Right cardiac atrium (tissue), 5 donors: ENCODE measurements at regions not wholly inside any gene's neighbourhood (a gene's known extent, or its start where the extent isn't known, plus 50 kb on each side); places are given as distances from the start of the nearest gene placed in this dataset.

Experiments
- ATAC-seq, 2 donors: fragments of 200-7000 bp; cut with Tn5 transposase; one replicate each; pipeline versions ENCODE4 v1.8.0 to v1.9.1; 2020; ENCODE audit warnings: moderate library complexity in 2 of 2, mild to moderate bottlenecking in 1 of 2
- DNase-seq, 3 donors: peaks; one replicate each; pipeline ENCODE4 v3.0.0-alpha.2; 2020
- H3K27ac ChIP-seq: one replicate; pipeline ENCODE4 v1.5.1; 2013; ENCODE audit warnings: mild to moderate bottlenecking, low read length, control low read depth, moderate library complexity
- H3K27me3 ChIP-seq: one replicate; pipeline ENCODE4 v1.6.1; 2013; ENCODE audit not compliant: control insufficient read depth, insufficient read depth
- H3K4me1 ChIP-seq: one replicate; pipeline ENCODE4 v1.6.1; 2013; ENCODE audit warnings: low read length; ENCODE audit not compliant: control insufficient read depth, insufficient read depth
- H3K4me3 ChIP-seq: one replicate; pipeline ENCODE4 v1.5.1; 2013; ENCODE audit warnings: low read length, control low read depth
- H3K9me3 ChIP-seq: one replicate; pipeline ENCODE4 v1.6.1; 2013; ENCODE audit warnings: low read length; ENCODE audit not compliant: control insufficient read depth
- WGBS: extraction: QIAGEN DNeasy Blood & Tissue Kit; methylation state at CpG from one replicate; pipeline ENCODE4 v1.1.7; 2013; 5-methylcytosine and 5-hydroxymethylcytosine counted together
- intact Hi-C, 4 donors: fragments of 100-400 bp; cut with DNase I; formaldehyde crosslinking; loops; one replicate each; pipeline versions ENCODE4 v1.11.0 to v1.14.0; 2022 to 2023
- donor health status: healthy with polysubstance abuse.
- donor health status: DM: no; HTN: yes; CAD: no.
- donor health status: DM: no; HTN: no; CAD: no.
- donor health status: DM: no; HTN: yes; CAD: no; lungs with severe emphysema.
- donor health status: DM: yes; HTN: yes; CAD: no.

- intact Hi-C loops: no loop called here
- DNase-seq (no peak), ATAC-seq (no peak)
- Histone ChIP-seq H3K4me3 (no peak overlapping the region), H3K4me1 (no peaks in the 10 kb centered on the region), H3K9me3 (no peaks in the 10 kb centered on the region), H3K27me3 (no peaks in the 10 kb centered on the region), H3K27ac (no peak overlapping the region)
- 65% methylated on average over 5 of the region's 5 CpGs for WGBS
These were observed 362.8 kb upstream of the HS6ST1 start for GRCh38 chr2:128681507-128681906.

- intact Hi-C loops: no loop called here
- no peaks in the 10 kb centered on the region for H3K9me3 ChIP-seq
- 90% methylated on average over 7 of the region's 7 CpGs for WGBS
- no peaks in the 10 kb centered on the region for H3K4me1 ChIP-seq
- no peak overlapping the region for H3K27ac ChIP-seq
- H3K4me3 ChIP-seq: no peak overlapping the region
- ATAC-seq: no peak
- H3K27me3 ChIP-seq: no peaks in the 10 kb centered on the region
- no peak for DNase-seq
These were observed 363.6 kb upstream of the HS6ST1 start for GRCh38 chr2:128682266-128682665.

- no peak for ATAC-seq
- intact Hi-C loops: no loop called here
- no peak overlapping the region for H3K27ac ChIP-seq
- H3K27me3 ChIP-seq: no peaks in the 10 kb centered on the region
- no peaks in the 10 kb centered on the region for H3K4me1 ChIP-seq
- no peak overlapping the region for H3K4me3 ChIP-seq
- H3K9me3 ChIP-seq: no peaks in the 10 kb centered on the region
- DNase-seq: no peak
- WGBS: 94% methylated on average over 13 of the region's 13 CpGs
These were observed 364.1 kb upstream of the HS6ST1 start for GRCh38 chr2:128682729-128683284.

GRCh38 chr2:128684523-128684922 lies 365.9 kb upstream of the HS6ST1 start:
- 98% methylated on average over 2 of the region's 2 CpGs for WGBS
- no peak for ATAC-seq
- no peaks in the 10 kb centered on the region for H3K9me3 ChIP-seq
- H3K27ac ChIP-seq: no peak overlapping the region
- intact Hi-C loops: no loop called here
- no peaks in the 10 kb centered on the region for H3K27me3 ChIP-seq
- no peak overlapping the region for H3K4me3 ChIP-seq
- no peaks in the 10 kb centered on the region for H3K4me1 ChIP-seq
- DNase-seq: no peak

GRCh38 chr2:128685841-128686496 lies 367.3 kb upstream of the HS6ST1 start:
- H3K9me3 ChIP-seq: no peaks in the 10 kb centered on the region
- no peak overlapping the region for H3K27ac ChIP-seq
- no peak for ATAC-seq
- DNase-seq: no peak
- H3K27me3 ChIP-seq: no peaks in the 10 kb centered on the region
- 91% methylated on average over 10 of the region's 10 CpGs for WGBS
- no peaks in the 10 kb centered on the region for H3K4me1 ChIP-seq
- intact Hi-C loops: no loop called here
- no peak overlapping the region for H3K4me3 ChIP-seq

GRCh38 chr2:128686497-128686859 lies 367.8 kb upstream of the HS6ST1 start:
- ATAC-seq (no peak), DNase-seq (no peak)
- intact Hi-C loops: no loop called here

GRCh38 chr2:128686881-128687555 lies 368.4 kb upstream of the HS6ST1 start:
- Histone ChIP-seq H3K4me1 (no peaks in the 10 kb centered on the region), H3K27me3 (no peaks in the 10 kb centered on the region), H3K9me3 (no peaks in the 10 kb centered on the region), H3K4me3 (no peak overlapping the region), H3K27ac (no peak overlapping the region)
- intact Hi-C loops: no loop called here
- 90% methylated on average over 6 of the region's 6 CpGs for WGBS
- ATAC-seq (no peak), DNase-seq (no peak)

More at GRCh38 chr2:128686497-128686859, 367.8 kb upstream of the HS6ST1 start:
- Histone ChIP-seq H3K4me3 (no peak overlapping the region), H3K27ac (no peak overlapping the region), H3K27me3 (no peaks in the 10 kb centered on the region), H3K9me3 (no peaks in the 10 kb centered on the region), H3K4me1 (no peaks in the 10 kb centered on the region)
- 49% methylated on average over 4 of the region's 4 CpGs for WGBS

GRCh38 chr2:128687565-128687964 lies 368.9 kb upstream of the HS6ST1 start:
- WGBS: 96% methylated on average over 4 of the region's 4 CpGs
- no peaks in the 10 kb centered on the region for H3K4me1 ChIP-seq
- ATAC-seq: no peak
- DNase-seq: no peak
- H3K4me3 ChIP-seq: no peak overlapping the region
- no peaks in the 10 kb centered on the region for H3K27me3 ChIP-seq
- no peak overlapping the region for H3K27ac ChIP-seq
- no peaks in the 10 kb centered on the region for H3K9me3 ChIP-seq
- intact Hi-C loops: no loop called here

GRCh38 chr2:128689971-128690370 lies 371.3 kb upstream of the HS6ST1 start:
- no peak overlapping the region for H3K4me3 ChIP-seq
- no peak for DNase-seq
- no peaks in the 10 kb centered on the region for H3K27me3 ChIP-seq
- no peak for ATAC-seq
- WGBS: 93% methylated on average over 14 of the region's 14 CpGs
- no peaks in the 10 kb centered on the region for H3K9me3 ChIP-seq
- no peak overlapping the region for H3K27ac ChIP-seq
- intact Hi-C loops: no loop called here
- H3K4me1 ChIP-seq: no peaks in the 10 kb centered on the region

- no peak for ATAC-seq
- DNase-seq: no peak
- H3K9me3 ChIP-seq: no peaks in the 10 kb centered on the region
- no peak overlapping the region for H3K27ac ChIP-seq
- H3K4me1 ChIP-seq: no peaks in the 10 kb centered on the region
- intact Hi-C loops: no loop called here
- H3K27me3 ChIP-seq: no peaks in the 10 kb centered on the region
- WGBS: 96% methylated on average over 14 of the region's 14 CpGs
- H3K4me3 ChIP-seq: no peak overlapping the region
These were observed 371.8 kb upstream of the HS6ST1 start for GRCh38 chr2:128690431-128690830.

GRCh38 chr2:128690869-128691268 lies 372.2 kb upstream of the HS6ST1 start:
- no peak overlapping the region for H3K4me3 ChIP-seq
- H3K27ac ChIP-seq: no peak overlapping the region
- intact Hi-C loops: no loop called here
- ATAC-seq: no peak
- DNase-seq: no peak
- no peaks in the 10 kb centered on the region for H3K4me1 ChIP-seq
- 77% methylated on average over 9 of the region's 9 CpGs for WGBS
- no peaks in the 10 kb centered on the region for H3K9me3 ChIP-seq
- no peaks in the 10 kb centered on the region for H3K27me3 ChIP-seq
